Activated CD8-positive, alpha-beta T cell treated with anti-CD3 and anti-CD28 coated beads for 36 hours (primary cell): ENCODE measurements at regions not wholly inside any gene's neighbourhood (a gene's known extent, or its start where the extent isn't known, plus 50 kb on each side); places are given as distances from the start of the nearest gene placed in this dataset.

Experiments used
- ATAC-seq: fragments of 200-7000 bp; cut with Tn5 transposase; one replicate; pipeline ENCODE4 v1.10.0; 2021; ENCODE audit warnings: mild to moderate bottlenecking, moderate library complexity
- CTCF ChIA-PET: fragments of 350-600 bp; sonication (Branson Sonifier 250); formaldehyde crosslinking; loops from one replicate; lab custom pipeline; 2021; ENCODE audit warnings: antibody characterized with exemption; lab: Charles Lee
- POLR2A ChIA-PET: fragments of 350-600 bp; sonication (Branson Sonifier 250); formaldehyde crosslinking; loops from one replicate; lab custom pipeline; 2021; ENCODE audit warnings: antibody characterized with exemption; lab: Charles Lee
- DNase-seq: peaks from one replicate; pipeline ENCODE4 v3.0.0-alpha.2; 2020
- H3K27ac Mint-ChIP-seq: one replicate; pipeline ENCODE4 v1.8.0; 2021; ENCODE audit warnings: mild to moderate bottlenecking, mixed read lengths
- H3K27me3 Mint-ChIP-seq: one replicate; pipeline ENCODE4 v1.8.0; 2021; ENCODE audit warnings: mixed read lengths
- H3K36me3 Mint-ChIP-seq: one replicate; pipeline ENCODE4 v1.8.0; 2021; ENCODE audit warnings: low read depth, mixed read lengths
- H3K4me1 Mint-ChIP-seq: one replicate; pipeline ENCODE4 v1.8.0; 2021; ENCODE audit warnings: low read depth, mixed read lengths
- H3K4me3 Mint-ChIP-seq: one replicate; pipeline ENCODE4 v1.8.0; 2021; ENCODE audit warnings: mild to moderate bottlenecking, moderate library complexity, mixed read lengths
- H3K9me3 Mint-ChIP-seq: one replicate; pipeline ENCODE4 v1.8.0; 2021; ENCODE audit warnings: mixed read lengths
- intact Hi-C: fragments of 100-400 bp; cut with micrococcal nuclease; formaldehyde crosslinking; loops from one replicate; pipeline ENCODE4 v1.10.0; 2022
- TF ChIP-seq, protein P1 (sequence below): fragments of 200-600 bp; IDR thresholded peaks from one replicate; pipeline ENCODE4 v1.8.0; 2022; ENCODE audit warnings: antibody characterized with exemption, mild to moderate bottlenecking

DNA sequence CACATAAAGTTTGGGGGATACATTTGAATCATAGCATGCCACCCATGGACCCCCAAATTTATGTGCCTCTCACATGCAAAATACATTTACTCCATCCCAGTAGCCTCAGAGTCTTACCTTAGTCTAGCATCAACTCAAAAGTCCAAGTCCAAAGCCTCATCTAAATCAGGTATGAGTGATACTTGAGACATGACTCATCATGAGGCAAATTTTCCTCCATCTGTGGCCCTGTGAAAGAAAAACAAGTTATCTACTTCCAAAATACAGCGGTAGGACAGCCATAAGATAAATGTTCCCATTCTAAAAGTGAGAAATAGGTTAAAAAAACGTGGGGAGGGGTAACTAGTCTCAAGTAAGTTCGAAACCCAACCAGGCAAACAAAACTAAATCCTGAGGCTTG is 444.2 kb downstream of the SNAPC1 start:
- H3K27ac Mint-ChIP-seq, result no peak overlapping the region
- no peaks in the 10 kb centered on the region for H3K4me1 Mint-ChIP-seq
- CTCF ChIA-PET, result no interaction called here
- peaks cover 4% of the 10 kb centered on the region for H3K9me3 Mint-ChIP-seq
- H3K27me3 Mint-ChIP-seq, result peaks cover 10% of the 10 kb centered on the region
- TF ChIP-seq, protein P1, sequence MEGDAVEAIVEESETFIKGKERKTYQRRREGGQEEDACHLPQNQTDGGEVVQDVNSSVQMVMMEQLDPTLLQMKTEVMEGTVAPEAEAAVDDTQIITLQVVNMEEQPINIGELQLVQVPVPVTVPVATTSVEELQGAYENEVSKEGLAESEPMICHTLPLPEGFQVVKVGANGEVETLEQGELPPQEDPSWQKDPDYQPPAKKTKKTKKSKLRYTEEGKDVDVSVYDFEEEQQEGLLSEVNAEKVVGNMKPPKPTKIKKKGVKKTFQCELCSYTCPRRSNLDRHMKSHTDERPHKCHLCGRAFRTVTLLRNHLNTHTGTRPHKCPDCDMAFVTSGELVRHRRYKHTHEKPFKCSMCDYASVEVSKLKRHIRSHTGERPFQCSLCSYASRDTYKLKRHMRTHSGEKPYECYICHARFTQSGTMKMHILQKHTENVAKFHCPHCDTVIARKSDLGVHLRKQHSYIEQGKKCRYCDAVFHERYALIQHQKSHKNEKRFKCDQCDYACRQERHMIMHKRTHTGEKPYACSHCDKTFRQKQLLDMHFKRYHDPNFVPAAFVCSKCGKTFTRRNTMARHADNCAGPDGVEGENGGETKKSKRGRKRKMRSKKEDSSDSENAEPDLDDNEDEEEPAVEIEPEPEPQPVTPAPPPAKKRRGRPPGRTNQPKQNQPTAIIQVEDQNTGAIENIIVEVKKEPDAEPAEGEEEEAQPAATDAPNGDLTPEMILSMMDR, result no peak
- intact Hi-C loops, result no loop called here
- no peaks in the 10 kb centered on the region for H3K36me3 Mint-ChIP-seq
- no peak overlapping the region for H3K4me3 Mint-ChIP-seq
- no peak for DNase-seq
- ATAC-seq, result no peak
- POLR2A ChIA-PET, result no interaction called here

DNA sequence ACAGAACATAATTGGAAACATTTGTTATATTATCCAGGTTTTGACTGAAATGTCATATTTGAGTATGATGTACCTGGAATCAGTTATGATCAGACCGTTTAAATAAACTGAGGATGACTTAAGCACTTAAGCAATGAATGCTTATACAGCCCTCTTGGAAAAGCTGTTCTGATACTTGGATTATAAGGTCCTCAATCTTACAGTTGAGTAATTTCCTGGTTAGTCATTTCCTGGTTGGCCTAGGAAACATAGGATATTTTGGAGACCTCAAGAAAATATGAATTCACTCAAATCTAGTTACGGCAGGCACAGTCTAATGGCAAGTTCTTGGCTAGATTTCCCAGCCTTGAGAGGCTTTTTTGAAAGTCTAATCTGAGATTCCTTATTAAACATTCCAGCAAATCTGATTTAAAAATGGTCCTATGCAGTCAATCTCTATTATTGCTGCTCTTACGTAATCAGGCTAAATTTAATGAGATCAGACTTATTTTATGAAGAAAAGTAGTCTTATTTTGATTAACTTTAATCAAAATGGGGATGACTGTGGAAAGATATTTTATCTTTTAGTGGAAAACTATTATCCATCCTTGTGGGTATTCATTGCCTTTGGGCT is 447.2 kb downstream of the SNAPC1 start:
- H3K9me3 Mint-ChIP-seq, result peaks cover 4% of the 10 kb centered on the region
- no peak overlapping the region for H3K4me3 Mint-ChIP-seq
- DNase-seq (no peak), ATAC-seq (no peak)
- no peaks in the 10 kb centered on the region for H3K4me1 Mint-ChIP-seq
- no peaks in the 10 kb centered on the region for H3K36me3 Mint-ChIP-seq
- POLR2A ChIA-PET, result no interaction called here
- TF ChIP-seq, protein P1, result no peak
- CTCF ChIA-PET, result no interaction called here
- no peak overlapping the region for H3K27ac Mint-ChIP-seq
- peaks cover 16% of the 10 kb centered on the region for H3K27me3 Mint-ChIP-seq
- intact Hi-C loops, result no loop called here

DNA sequence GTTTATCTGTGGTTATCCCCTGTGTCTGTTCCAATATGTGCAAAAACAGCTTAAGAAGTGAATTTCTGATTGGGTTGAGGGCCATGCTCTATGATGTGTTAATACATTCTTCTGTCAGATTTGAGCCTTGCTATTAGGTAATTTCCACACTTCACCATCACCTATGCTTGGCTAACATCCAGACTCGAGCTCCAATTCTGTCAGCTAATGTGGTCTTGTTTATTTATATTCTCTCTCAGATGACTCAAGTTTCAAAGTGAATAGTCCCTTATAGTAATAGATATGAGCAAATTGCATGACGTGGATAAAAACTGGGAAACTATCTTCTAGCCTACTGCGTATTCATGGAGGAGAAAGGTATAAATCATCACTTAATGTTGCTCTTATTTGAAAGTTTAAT is 451.3 kb downstream of the SNAPC1 start:
- peaks cover 7% of the 10 kb centered on the region for H3K27me3 Mint-ChIP-seq
- no peak overlapping the region for H3K27ac Mint-ChIP-seq
- H3K4me1 Mint-ChIP-seq, result no peaks in the 10 kb centered on the region
- DNase-seq (no peak), ATAC-seq (no peak)
- no peaks in the 10 kb centered on the region for H3K36me3 Mint-ChIP-seq
- no peak overlapping the region for H3K4me3 Mint-ChIP-seq
- ChIA-PET CTCF (no interaction called here), POLR2A (no interaction called here)
- H3K9me3 Mint-ChIP-seq, result no peaks in the 10 kb centered on the region
- TF ChIP-seq, protein P1, result no peak
- intact Hi-C loops, result no loop called here

GRCh38 chr14:62216121-62216520 is 453.9 kb downstream of the SNAPC1 start:
- Mint-ChIP-seq H3K9me3 (no peaks in the 10 kb centered on the region), H3K27me3 (peaks cover 6% of the 10 kb centered on the region), H3K4me3 (no peak overlapping the region), H3K36me3 (no peaks in the 10 kb centered on the region), H3K27ac (no peak overlapping the region), H3K4me1 (no peaks in the 10 kb centered on the region)
- intact Hi-C loops, result no loop called here
- ChIA-PET POLR2A (no interaction called here), CTCF (interaction anchor here (0.8 kb wide), 1 partner anchor 38 kb away, joined by 3 read pairs; no protein-coding TSS in a partner anchor)
- no peak for DNase-seq
- no peak for ATAC-seq
- TF ChIP-seq, protein P1, result no peak

- DNase-seq, result no peak
- CTCF ChIA-PET, result no interaction called here
Observed at GRCh38 chr14:62234849-62235248, 472.6 kb downstream of the SNAPC1 start.

More at GRCh38 chr14:62234849-62235248, 472.6 kb downstream of the SNAPC1 start:
- Mint-ChIP-seq H3K27ac (no peak overlapping the region), H3K4me1 (no peaks in the 10 kb centered on the region), H3K36me3 (no peaks in the 10 kb centered on the region), H3K9me3 (peaks cover 13% of the 10 kb centered on the region), H3K27me3 (no peaks in the 10 kb centered on the region), H3K4me3 (no peak overlapping the region)
- intact Hi-C loops, result no loop called here
- ATAC-seq, result no peak
- TF ChIP-seq, protein P1, result no peak
- POLR2A ChIA-PET, result no interaction called here
